Stimulated activated CD4-positive, alpha-beta T cell treated with anti-CD3 and anti-CD28 coated beads, Interleukin-12 subunit alpha, Interleukin-12 subunit beta, amount 100 ng/mL, for 48 hours (primary cell): ENCODE measurements at regions not wholly inside any gene's neighbourhood (a gene's known extent, or its start where the extent isn't known, plus 50 kb on each side); places are given as distances from the start of the nearest gene placed in this dataset.

ENCODE experiments used
- DNase-seq, 3 donors: peaks; one replicate each; pipeline ENCODE4 v3.0.0-alpha.2; 2020; ENCODE audit warnings: low read depth in 2 of 3, low spot score in 1 of 3

DNA sequence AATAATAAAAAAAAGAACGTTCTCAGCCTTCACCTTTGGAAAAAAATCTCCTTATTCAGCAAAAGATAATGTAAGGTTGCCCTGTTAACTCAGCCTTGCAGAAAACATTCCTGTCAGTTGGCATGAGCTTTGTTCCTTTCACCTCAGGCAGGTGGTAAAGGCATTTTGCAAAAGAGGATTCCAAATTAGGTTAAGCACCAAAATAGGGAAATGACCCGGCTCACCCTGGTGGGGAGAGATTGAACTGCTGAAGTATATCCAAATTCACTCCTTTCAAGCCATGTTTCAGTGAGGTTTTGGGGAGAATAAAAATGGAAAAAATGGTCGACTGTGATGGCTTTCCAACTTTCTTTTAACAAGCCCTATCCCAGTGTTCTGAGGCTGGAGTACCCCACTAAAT lies 1988.8 kb upstream of the PIK3C3 start:
- DNase-seq = no peak

DNA sequence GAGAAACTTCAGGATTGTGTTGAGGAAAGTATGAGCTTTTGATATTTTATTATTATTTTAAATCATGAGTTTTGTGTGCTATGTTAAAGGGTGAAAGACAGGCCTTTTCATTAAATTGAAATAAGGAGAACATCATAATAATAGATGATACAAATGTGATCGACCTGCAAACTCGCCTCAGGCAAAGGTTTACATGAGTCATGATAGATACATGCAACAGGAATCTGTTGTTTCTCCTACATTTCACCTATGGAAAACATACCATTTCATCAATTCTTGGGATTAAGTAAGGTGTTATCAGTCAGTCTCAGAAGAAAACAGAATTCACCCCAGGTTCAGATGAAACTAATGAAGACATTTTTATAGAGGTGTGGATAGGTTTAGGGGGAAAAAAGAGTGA lies 1992.5 kb upstream of the PIK3C3 start:
- DNase-seq = no peak

DNA sequence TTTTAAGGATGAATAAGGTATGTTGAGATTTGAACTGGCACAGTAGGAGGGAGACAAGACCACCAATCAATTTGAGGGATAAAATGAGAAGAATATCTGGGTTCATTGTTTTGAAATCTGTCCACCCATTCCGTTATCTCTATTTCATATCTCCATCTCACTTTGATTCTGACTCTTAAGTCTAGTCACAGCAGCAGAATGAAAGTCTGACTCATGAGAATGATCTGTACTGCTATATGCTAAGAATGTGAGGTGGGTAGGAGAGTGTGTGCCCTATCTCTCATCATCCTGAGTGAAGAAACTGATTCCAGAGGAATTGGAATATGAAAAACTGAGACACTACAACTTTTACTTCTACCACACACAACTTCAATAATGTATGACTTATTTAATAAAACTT lies 1994.5 kb upstream of the PIK3C3 start:
- DNase-seq = no peak

DNA sequence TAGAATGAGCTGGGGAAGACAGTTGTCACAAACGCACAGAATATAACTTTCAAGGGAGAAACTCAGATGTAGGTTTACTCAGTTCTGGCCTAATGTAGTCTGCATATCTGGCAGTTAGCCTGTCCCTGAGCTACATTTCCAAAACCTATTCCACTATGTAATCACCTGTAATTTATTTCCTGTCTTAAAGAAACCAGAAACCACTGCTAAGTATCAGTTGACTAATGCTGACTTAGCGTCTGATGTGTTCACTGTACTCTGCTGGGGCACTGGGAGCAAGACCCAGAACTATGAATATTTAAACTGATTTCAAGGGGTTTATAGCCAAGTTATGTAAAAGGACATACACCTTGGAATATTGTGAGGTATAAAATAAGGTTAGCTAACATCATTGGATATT lies 1995.2 kb upstream of the PIK3C3 start:
- no peak for DNase-seq

DNA sequence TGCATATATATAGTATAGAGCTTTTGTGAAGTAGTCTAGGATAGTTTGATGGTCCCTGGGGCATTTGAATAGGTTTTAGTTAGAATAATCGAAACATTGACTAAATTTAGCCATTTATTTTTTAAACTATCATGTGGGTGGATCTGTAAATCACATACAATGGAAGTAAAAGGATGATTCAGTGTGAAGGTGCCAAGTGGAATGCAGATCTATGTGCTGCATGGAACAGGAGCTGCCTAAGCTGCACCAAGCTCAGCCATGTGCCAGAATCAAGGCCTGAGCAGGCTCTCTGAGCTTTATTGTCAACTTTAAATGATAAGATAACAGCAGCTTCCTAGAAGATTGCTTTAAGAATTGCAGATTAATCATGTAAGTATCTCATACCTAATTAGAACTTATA lies 1996.2 kb upstream of the PIK3C3 start:
- no peak for DNase-seq

DNA sequence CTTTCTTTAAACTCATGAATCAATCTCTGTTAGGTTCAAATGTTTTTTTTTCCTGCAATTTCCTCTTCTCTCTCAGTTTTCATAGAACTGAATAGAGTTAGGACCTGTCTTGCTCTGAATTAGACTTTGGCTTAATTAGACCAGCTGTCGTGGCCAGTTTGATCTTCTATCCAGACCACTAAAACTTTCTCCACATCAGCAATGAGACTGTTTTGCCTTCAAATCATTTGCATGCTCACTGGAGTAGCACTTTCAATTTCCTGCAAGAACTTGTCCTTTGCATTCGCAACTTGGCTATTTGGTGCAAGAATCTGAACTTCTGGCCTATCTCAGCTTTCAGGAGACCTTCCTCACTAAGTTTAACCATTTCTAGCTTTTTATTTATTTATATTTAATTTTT lies 2002.2 kb upstream of the PIK3C3 start:
- DNase-seq = no peak

DNA sequence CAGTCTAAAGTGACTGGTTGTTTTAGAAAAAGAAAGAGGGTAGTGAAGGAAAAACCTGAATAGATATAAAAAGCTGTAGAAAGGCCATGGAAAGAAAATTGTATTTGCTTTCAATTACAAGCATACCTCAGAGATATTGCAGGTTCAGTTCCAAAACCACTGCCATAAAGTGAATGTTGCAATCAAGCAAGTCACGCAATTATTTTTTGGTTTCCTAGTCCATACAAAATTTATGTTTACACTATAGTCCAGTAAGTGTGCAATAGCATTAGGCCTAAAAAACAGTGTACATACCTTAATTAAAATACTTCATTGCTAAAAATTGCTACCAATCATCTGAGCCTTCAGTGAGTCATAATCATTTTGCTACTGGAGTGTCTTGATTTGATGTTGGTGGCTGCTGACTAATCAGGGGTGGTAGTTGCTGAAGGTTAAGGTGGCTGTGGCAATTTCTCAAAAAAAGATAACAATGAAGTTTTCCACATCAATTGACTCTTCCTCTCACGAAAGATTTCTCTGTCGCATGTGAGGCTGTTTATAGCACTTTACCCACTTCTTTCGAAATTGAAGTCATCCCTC lies 2003.8 kb upstream of the PIK3C3 start:
- no peak for DNase-seq

DNA sequence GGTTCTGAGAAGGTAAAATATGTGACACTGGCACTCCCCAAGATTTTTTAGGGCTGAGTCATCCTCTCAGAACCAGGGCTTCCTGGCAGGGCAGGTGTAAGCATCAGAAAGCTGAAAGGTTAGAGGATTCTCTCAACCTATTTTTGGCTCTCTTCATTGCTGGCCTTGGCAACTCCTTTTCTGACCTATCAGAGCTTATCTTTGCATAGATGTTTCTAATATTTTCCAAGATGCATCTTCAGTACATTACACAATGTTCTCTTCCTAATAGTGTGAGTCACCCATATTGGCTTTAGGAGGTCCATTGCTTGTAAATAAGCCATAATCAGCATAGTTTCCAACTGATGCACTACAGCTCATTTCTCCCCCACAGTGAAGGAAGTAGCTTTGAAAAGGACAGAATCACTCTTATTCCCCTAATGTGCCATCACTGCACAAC lies 2008.4 kb upstream of the PIK3C3 start:
- DNase-seq = no peak

DNA sequence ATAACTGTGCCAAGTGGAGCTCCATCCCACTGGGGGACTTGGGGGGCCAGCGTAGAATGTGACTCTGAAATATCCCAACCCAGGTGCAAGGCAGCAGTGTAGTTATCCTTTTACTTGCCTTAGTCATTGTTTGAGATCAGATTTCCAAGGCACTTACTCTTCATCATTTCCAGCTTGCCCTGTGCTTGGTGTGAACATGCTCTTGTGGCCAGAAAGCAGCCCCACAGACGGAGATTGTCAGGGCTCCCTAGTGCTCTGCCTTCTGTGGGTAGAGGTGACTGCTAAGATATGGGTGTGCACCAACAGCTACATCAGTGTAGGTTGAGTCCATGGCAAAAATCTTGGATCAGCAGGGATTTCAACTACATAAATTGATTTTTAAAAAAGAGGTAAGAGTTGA lies 2010.0 kb upstream of the PIK3C3 start:
- DNase-seq = no peak

DNA sequence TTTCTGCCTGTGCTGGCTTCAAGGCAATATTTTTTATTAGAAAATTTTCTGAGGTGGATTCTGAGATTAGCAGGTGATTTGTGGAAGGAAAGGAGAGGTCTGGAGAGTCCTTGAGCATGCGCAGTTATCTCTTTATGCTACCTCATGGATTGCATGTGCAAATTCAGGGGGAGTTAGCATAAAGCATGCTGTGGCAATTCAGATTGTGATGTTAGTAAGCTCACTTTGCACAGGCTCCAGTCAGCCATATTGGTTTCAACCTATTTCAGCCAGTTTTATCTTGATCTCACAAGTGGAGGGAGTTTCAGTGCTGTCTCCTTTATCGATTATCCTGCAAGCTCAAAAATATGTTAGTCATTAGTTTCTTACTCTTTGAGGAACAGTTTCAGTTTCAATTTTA lies 2012.3 kb upstream of the PIK3C3 start:
- DNase-seq = no peak

DNA sequence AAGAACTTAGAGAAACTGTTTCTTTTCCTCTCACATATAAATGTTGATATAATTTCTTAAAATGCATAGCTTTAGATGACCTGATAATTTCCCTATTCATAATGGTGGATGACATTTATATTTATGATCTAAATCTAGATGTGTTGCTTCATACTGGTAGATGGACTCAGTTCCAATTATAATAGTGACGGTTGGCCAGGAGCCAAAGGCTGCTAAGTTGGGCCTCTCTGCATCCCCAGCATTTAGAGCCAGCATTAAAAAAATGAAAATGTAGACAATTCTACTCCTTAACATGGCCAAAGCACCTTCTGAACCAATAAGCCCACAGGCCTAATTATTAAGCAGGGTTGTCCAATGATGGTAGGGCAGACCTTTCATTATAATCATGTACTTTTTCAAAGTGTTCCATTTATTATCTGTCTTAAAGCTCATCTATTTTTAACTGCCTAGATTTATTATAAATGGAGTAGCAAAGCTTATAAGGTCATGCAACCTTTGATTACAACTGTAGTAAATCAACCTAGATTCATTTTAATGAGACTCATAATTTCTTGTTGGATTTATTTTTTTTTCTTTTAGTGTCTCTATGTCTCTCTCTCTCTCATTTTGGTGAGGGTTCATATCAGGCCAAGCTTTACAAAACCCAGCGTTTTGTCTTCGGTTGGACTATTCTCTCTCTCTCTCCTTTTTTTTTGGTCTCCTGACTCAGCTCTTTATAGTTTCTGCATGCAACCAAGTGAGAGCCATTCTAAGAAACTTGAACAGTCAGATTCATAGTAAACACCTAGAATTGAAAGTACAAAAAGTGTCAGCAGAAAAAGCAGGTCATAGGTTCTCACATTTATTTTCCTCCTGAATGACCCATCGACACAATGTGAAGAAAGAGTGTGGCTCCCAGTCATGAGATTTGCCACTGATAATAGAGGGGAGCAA lies 2016.1 kb upstream of the PIK3C3 start:
- no peak for DNase-seq

DNA sequence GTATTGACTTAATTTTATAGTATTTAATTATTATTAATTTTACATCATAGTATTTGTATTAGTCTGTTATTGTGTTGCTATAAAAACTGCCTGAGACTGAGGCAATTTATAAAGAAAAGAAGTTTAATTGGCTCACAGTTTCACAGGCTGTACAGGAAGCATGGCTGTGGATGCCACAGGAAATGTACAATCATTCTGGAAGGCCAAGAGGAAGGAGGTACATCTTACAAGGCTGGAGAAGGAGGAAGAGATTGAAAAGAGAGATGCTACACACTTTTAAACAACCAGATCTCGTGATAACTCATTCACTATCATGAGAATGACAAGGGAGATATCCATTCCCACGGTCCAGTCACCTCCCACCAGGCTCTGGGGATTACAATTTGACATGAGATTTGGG lies 2019.4 kb upstream of the PIK3C3 start:
- DNase-seq = no peak

DNA sequence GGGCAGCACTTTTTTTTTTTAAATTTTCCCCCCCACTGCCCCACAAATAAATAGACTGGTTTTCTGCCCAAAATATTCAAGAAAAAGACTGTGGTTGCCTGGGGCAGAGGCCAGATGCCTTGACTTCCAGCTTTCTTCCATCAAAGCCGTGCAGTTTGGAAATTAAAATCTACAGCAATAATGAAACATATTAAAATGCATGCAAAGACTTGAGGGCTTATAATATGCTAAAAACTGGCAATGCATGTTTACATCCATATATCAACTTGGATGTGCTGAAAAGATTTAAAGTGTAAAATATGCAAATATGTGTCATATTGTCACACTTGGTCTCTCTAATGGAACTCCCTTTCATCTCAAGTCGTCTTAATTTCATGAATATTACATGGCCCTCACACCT lies 2036.2 kb upstream of the PIK3C3 start:
- no peak for DNase-seq

DNA sequence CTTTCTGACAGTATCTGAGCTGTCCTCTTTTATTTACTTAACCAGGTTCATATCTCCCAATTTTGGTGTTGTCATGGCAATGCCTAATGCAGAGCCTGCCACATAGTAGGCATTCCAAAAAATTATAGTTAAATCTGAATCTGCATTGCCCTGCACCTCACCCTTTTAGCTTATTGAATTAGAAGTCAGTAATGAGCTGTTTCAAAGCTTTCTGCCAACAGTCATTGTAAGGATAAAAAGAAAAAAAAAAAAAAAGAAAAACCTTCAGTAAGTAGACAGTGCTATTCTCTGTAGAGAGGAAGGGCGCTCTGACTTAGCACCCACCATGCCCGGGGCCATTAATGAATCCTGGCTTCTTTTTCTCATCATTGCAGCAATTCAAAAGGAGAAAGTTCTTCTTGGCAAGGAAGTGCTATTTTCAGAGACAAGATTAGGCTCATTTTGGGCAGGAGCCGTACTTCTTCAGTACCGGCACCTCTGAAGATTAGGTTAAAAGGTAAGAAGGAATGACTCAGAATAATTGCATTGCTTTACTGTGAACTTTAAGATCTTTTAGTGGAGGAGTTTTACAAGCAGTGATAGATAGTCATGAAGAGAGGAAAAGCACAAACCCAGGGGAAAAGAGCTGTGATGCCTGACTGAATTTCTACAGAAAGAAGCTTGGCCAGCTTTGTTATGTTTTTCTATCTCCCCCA lies 2041.2 kb upstream of the PIK3C3 start:
- no peak for DNase-seq

DNA sequence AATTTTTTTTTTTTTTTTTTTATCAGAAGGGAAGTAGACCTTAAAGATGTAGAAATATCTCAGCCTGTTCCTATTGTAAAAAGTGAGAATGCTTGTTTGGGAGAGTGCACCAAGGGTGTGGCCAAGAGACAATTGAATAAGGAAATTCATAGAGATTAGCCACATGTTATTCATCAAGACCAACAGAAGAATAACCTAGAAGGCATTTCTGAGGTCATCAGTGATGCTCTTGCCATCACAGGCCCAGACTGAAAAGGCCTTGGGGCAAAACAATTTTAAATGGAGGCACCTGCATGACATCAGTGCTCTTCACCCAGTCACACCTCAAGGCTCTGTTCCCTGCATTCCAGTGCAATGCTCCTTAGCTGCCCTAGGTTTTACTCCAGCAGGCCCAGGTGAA lies 2043.3 kb upstream of the PIK3C3 start:
- no peak for DNase-seq

DNA sequence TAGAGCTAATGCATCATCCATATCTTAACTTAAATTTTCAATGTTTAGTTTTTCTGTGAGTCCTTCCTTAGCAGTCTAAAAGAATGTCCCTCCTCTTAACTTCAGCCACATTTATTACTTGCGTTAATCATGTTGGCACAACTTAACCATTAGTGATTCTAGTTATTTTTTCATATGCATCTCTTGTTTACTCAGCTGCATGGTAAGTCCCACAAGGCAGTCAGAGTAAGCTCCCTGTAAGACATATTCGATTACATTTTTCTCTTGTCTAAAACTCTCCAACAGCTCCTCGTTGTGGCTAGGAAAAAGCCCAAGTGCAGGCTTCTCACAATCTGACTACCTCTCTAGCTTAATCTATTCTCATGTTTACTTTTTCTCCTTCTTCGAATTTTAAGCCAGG lies 2045.3 kb upstream of the PIK3C3 start:
- DNase-seq = no peak

DNA sequence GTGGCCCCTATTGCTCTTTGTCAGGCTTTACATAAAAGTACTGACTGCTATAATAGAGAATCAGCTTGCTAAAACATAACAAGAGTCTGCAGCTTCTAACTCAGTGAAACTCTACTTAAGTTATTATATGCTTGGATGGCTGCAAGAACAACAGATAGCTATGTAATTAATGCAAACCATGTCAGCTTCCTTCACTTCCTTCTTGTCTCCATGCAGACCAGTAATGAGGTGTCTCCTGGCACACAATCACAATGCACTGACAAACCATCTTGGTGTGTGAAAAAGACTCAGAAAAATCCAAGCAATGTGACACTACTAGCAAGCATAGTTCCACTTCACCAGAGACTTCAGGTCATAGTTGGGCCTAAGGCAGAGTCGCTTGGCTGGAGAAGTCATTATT lies 2068.9 kb upstream of the PIK3C3 start:
- no peak for DNase-seq

DNA sequence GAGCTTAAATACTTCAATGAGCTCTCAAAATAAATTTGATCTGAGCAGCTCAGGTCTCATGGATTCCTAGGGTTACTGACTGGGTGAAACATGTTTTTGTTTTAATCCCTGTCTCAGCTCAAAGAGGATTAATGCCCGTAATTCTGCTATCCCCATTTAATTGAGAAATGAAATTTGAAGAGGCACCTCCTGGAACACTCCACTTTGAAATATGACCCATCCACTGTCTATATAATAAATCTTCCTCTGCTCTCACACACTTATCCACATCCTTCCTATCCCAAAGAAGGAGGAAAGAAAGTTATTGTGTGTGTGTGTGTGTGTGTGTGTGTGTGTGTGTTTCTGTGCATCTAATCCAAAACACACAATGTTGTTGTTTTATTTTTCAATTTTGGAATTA lies 2082.4 kb upstream of the PIK3C3 start:
- no peak for DNase-seq

DNA sequence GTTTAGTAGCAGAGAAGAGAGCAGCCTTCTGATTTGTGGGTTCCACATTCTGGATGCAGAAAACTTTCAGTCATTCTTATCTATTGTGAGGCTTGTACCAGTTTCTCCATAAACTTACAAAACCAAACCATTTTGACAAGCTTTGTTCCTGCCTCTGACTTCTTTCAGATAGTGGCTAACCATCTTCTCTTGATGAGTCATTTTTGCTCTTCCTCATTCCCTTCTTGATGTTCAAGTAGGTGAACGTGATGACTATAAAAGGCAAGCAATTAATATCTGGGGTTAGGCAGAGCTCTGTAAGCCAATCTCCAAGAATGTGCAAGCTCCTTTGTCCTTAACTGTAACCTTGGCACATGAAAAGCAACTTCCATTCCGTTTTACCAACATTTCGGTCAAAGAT lies 2083.1 kb upstream of the PIK3C3 start:
- no peak for DNase-seq

DNA sequence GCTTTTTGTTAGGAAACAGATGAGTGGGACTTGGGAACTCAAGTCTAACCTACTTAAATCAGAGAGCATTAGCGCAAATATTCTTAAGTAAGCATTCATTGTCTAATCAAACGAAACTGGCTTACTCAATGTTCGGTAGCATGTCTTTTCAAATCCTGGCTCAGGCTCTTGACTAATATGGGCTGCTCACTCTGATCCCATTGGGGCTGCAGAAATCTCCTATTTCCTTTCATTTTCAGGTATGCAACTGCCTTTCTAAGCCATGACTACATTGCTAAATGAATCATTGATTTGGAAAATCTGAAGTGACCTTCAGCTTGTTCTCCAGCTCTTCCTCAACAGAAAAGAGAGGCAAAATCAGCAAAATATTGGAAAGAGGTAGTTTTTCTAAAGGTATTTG lies 2084.4 kb upstream of the PIK3C3 start:
- no peak for DNase-seq

DNA sequence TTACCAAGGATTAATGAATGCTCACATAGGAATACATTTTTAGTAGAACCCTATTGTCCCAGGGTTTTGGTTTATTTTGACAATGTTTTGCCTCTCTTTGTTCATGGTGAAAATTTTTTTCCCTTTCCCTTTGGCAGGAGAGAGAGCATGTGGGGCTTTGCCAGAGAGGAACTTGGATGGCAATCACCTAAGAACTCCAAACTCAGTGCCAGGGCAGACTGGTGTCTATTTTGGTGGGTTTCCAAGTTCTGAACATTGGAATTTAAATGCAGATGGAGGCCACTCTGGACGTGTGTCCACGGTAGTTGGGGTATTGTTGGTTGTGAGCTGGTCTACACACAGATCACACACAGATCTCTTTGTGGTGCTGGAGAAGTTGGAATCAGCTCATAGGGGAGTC lies 2091.1 kb upstream of the PIK3C3 start:
- no peak for DNase-seq

DNA sequence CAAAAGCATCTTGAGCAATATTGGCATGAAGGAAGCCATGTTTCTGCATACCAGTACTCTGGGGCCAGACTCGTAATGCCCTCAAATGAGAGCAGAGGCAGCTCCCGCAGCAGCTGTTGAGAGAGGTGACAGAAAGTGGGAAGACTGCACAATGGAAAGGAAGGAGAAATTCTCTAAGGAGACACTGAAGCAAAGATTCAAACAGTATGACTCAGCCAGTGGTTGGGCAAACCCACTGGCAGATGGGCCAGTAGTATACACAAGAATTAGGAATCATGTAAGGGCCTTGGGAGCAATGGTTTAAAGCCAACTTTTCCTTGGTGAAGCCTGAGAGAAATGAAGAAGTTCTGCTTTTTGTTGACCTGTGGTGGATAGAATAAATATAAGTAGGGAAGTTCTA lies 2092.7 kb upstream of the PIK3C3 start:
- no peak for DNase-seq
